ENCODE measurements at regions not wholly inside any gene's neighbourhood (a gene's known extent, or its start where the extent isn't known, plus 50 kb on each side); places are given as distances from the start of the nearest gene placed in this dataset.
"Not testable (repeated sequence)": the region's sequence is repeated elsewhere in the genome, so short reads cannot be mapped to it uniquely, and the experiment has no call there.

DNA sequence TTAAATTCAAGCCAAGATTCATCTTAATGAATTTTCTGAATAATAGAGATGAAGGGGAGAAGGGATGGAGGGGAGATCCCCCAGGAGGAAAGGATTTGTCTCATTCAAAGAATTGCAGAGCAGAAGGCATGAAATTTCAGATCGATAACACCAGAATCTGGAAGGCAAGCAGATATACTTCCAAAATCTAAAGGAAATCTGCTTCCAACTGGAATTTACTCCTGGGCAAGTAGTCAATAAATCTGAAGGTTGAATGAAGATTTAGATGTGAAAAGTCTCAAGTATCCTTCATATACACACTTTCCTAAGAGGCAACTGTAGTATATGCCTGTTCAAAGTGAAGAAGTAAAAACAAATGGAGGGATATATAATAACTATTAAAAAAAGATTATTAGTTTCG is 1190.8 kb upstream of the CELF4 start:
- H3K27ac Mint-ChIP-seq = no peak overlapping the region
- ATAC-seq (replicated peaks) (no peak), DNase-seq (no peak)
- H3K4me1 Mint-ChIP-seq = no peaks in the 10 kb centered on the region
- no peaks in the 10 kb centered on the region for H3K36me3 Mint-ChIP-seq
- H3K27me3 Mint-ChIP-seq = no peaks in the 10 kb centered on the region
- peaks cover 0 to 8% of the 10 kb centered on the region in 2 donors for H3K9me3 Mint-ChIP-seq
- H3K4me3 Mint-ChIP-seq = no peak overlapping the region

DNA sequence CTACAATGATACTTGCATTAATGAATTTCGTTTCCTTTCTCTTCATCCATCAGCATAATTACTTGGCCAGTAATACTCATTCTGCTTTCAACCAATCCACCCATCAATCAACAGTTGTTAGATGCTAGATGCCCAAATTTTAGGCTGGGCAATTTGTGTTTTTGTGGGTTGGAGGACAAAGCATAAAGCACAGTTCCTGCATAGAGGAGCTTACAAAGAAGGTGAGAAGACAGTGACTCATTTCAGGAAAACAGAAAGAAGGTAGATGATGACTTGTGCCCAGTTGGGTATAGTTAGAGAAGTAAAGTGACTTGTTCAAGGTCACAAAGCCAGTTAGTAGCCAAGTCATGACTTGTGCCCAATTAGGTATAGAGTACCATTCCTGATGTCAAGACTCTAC is 1186.8 kb upstream of the CELF4 start:
- no peak overlapping the region for H3K27ac Mint-ChIP-seq
- no peak overlapping the region for H3K4me3 Mint-ChIP-seq
- H3K36me3 Mint-ChIP-seq = no peaks in the 10 kb centered on the region
- no peaks in the 10 kb centered on the region for H3K27me3 Mint-ChIP-seq
- peaks cover 0 to 3% of the 10 kb centered on the region in 2 donors for H3K9me3 Mint-ChIP-seq
- no peaks in the 10 kb centered on the region for H3K4me1 Mint-ChIP-seq
- no peak for ATAC-seq (replicated peaks)
- DNase-seq = no peak

DNA sequence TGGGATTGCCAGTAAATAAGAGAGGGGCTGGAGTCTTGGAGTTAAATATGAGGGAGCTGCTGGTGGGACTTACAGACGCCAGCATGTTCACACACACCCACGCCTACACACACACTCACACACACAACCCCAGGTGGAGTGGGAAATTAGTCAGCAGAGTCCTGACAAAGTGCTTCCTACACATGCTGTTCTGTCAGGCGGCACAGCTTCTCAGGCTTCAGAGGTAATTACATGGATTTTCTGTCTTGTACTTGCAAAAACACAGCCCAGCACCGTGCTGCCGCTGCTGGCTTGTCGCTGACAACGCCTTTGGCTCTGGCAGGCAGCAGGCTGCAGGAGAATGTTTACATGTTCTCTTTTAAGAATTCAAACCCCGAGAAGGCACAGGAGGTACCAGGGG is 1186.3 kb upstream of the CELF4 start:
- H3K36me3 Mint-ChIP-seq = no peaks in the 10 kb centered on the region
- H3K27ac Mint-ChIP-seq = no peak overlapping the region
- no peak for DNase-seq
- no peak overlapping the region for H3K4me3 Mint-ChIP-seq
- H3K9me3 Mint-ChIP-seq = peaks cover 0 to 3% of the 10 kb centered on the region in 2 donors
- no peaks in the 10 kb centered on the region for H3K27me3 Mint-ChIP-seq
- H3K4me1 Mint-ChIP-seq = no peaks in the 10 kb centered on the region
- no peak for ATAC-seq (replicated peaks)

DNA sequence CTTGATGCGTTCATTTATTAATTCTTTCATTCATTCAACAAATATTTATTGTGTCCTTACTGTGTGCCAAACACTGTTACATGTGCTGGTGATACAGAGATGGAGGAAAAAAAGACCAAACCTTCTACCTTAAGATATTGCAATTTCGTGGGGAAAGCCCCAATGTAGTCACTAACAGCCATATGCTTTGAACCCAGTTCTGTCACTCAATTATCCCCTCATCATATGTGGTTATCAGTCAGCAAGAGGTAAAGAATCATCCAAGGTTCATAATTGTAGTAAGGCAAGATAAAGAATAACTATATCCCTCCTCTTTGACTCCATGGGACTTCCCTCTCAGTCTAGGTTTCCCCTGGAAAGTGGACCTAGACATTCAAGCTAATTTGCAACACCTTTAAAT is 1185.6 kb upstream of the CELF4 start:
- H3K27me3 Mint-ChIP-seq = no peaks in the 10 kb centered on the region
- no peak for DNase-seq

DNA sequence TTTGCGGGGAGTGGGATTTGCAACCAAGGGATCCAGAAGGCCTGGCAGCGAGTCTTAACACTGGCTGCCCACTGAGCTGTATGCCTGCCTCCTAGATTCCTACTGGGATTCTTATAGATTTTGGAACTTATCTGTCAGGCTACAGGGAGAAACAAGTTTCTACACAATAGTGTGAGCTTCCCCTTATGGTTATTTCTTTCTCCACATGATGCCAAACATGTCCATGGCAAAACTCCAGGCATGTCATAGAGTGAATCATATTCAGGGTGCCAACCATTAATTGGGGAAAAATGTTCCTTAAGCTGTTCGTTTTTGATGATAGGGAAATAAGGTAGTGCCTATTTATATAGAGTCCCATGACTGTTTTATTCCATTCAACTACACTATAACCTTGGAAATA is 1185.2 kb upstream of the CELF4 start:
- Mint-ChIP-seq H3K36me3 (no peaks in the 10 kb centered on the region), H3K4me3 (no peak overlapping the region), H3K9me3 (peaks cover 0 to 3% of the 10 kb centered on the region in 2 donors), H3K4me1 (no peaks in the 10 kb centered on the region), H3K27ac (no peak overlapping the region), H3K27me3 (no peaks in the 10 kb centered on the region)
- ATAC-seq (replicated peaks) (no peak), DNase-seq (no peak)

More for the DNA sequence above, 1185.6 kb upstream of the CELF4 start:
- Mint-ChIP-seq H3K36me3 (no peaks in the 10 kb centered on the region), H3K4me3 (no peak overlapping the region), H3K4me1 (no peaks in the 10 kb centered on the region), H3K9me3 (peaks cover 0 to 3% of the 10 kb centered on the region in 2 donors), H3K27ac (no peak overlapping the region)
- no peak for ATAC-seq (replicated peaks)

DNA sequence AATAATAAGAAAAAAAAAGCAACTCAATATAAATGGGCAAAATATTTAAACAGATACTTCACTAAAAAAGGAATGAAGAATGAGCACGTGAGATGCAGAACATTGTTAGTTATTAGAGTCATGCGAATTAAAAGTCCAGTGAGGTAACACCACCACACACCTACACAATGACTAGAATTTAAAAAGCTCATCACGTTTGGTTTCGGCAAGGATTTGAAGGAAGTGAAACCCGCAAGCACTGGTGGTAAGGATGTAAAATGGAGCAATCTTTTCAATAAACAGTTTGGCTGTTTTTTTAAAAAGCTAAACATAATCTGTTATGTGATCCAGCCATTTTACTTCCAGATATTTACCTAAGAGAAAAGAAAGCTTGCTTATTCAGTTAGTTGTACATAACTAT is 1181.6 kb upstream of the CELF4 start:
- ATAC-seq (replicated peaks) (no peak), DNase-seq (no peak)
- Mint-ChIP-seq H3K27ac (no peak overlapping the region), H3K4me3 (no peak overlapping the region), H3K4me1 (no peaks in the 10 kb centered on the region), H3K27me3 (no peaks in the 10 kb centered on the region), H3K9me3 (peaks cover 0 to under 1% of the 10 kb centered on the region in 2 donors), H3K36me3 (no peaks in the 10 kb centered on the region)

DNA sequence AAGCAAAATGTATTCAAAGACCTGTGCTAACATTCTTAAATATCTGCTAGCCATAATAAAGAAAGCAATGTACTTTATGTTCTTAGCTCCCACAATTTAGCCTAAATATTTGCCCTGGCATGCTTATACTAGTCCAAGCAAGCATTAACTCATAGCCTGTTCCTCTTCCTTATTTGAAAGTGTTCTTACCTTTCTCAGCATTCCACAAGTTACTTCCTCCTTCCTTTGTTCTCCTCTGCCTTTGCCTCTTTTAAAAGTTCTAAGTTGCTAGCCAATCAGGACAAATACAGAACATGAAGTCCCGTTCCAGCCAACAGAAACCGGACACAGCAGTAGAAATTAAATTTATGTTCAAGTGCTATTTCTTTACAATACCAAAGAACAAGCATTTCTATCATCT is 1154.6 kb upstream of the CELF4 start:
- not testable (repeated sequence) for H3K4me3 Mint-ChIP-seq; H3K4me1 Mint-ChIP-seq; H3K27ac Mint-ChIP-seq; ATAC-seq (replicated peaks); H3K27me3 Mint-ChIP-seq; DNase-seq; H3K36me3 Mint-ChIP-seq; H3K9me3 Mint-ChIP-seq

DNA sequence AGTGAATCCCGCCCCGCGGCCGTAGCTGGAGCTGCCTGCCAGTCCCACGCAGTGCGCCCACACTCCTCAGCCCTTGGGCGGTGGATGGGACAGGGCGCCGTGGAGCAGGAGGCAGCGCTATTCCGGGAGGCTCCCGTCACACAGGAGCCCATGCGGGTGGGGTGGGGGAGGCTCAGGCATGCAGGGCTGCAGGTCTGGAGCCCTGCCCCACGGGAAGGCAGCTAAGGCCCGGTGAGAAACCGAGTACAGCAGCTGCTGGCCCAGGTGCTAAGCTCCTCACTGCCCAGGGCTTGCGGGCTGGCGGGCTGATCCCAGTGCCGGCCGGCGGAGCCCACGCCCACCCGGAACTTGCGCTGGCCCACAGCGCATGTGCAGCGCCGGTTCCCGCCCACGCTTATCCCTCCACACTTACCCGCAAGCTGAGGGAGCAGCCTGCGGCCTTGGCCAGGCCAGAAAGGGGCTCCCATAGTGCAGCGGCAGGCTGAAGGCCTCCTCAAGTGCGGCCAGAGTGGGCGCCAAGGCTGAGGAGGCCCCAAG is 1152.8 kb upstream of the CELF4 start:
- DNase-seq (no peak), ATAC-seq (replicated peaks) (no peak)
- H3K9me3 Mint-ChIP-seq = peaks cover 4 to 6% of the 10 kb centered on the region in 2 donors
- H3K27ac Mint-ChIP-seq = no peak overlapping the region
- H3K36me3 Mint-ChIP-seq = no peaks in the 10 kb centered on the region
- H3K27me3 Mint-ChIP-seq = no peaks in the 10 kb centered on the region
- no peaks in the 10 kb centered on the region for H3K4me1 Mint-ChIP-seq
- no peak overlapping the region for H3K4me3 Mint-ChIP-seq

DNA sequence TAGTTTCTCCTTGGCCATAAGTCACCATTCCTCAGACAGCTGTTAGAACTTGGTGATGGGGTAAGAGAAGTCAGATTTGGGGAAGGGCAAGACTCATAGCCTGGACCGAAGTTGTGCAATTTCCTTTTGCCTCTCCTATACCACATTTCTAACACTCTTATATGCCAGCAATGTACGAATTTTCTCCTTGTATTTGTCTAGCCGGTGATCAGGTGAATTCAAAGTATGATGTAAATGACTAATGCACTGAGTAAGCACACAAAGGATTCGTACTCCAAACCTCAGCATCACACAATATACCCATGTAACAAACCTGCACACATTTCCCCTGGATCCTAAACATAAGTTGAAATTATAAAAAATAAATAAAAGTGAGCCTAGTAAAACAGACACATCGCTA is 1143.5 kb upstream of the CELF4 start:
- ATAC-seq (replicated peaks) = no peak
- H3K9me3 Mint-ChIP-seq = no peaks in the 10 kb centered on the region

DNA sequence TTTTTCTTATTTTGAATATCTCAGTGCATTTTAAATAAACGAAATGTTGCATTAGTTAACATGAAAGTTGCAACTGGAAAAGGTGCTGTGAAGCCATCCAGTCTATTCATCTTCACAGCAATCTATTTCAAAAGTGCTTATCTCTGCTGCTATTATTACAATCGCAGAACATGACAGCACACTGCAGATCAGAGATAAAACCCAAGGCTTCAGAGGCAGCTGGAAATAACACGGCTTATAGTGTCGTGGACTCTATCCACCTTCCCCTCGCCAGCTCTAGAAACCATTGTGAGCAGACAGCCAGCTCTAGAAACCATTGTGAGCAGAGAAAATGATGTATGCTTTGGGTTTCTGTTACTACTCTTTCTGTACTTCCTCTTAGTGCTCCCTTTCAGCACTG is 1140.8 kb upstream of the CELF4 start:
- no peak for DNase-seq
- Mint-ChIP-seq H3K36me3 (no peaks in the 10 kb centered on the region), H3K4me1 (no peaks in the 10 kb centered on the region), H3K9me3 (peaks cover 3 to 4% of the 10 kb centered on the region in 2 donors), H3K27me3 (no peaks in the 10 kb centered on the region), H3K4me3 (no peak overlapping the region), H3K27ac (no peak overlapping the region)
- ATAC-seq (replicated peaks) = no peak

More for the DNA sequence above, 1143.5 kb upstream of the CELF4 start:
- no peaks in the 10 kb centered on the region for H3K27me3 Mint-ChIP-seq
- no peaks in the 10 kb centered on the region for H3K4me1 Mint-ChIP-seq
- no peaks in the 10 kb centered on the region for H3K36me3 Mint-ChIP-seq
- DNase-seq = no peak
- H3K4me3 Mint-ChIP-seq = no peak overlapping the region
- H3K27ac Mint-ChIP-seq = no peak overlapping the region

DNA sequence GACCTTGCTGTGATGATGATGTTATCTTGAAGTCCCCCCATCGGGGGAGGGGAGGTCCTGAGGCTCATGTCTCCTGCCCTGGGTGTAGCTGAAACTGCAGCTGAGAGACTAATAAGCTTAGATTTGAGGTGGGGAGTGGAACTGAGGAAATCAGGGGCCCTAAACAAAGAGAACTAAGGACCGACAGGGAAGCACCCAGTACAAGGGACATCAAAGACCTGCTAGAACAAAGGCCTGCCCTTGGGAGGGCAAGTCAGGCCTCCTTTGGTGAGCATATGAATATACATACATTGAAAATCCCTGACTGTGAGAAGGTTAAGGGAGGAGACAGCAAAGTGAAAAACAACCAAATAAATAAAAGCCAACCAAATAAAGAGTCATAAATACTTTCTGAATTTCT is 1132.5 kb upstream of the CELF4 start:
- H3K4me1 Mint-ChIP-seq = no peaks in the 10 kb centered on the region
- ATAC-seq (replicated peaks) = no peak
- H3K27me3 Mint-ChIP-seq = no peaks in the 10 kb centered on the region
- H3K36me3 Mint-ChIP-seq = no peaks in the 10 kb centered on the region
- peaks cover 0 to 3% of the 10 kb centered on the region in 2 donors for H3K9me3 Mint-ChIP-seq
- no peak overlapping the region for H3K4me3 Mint-ChIP-seq
- H3K27ac Mint-ChIP-seq = no peak overlapping the region
- no peak for DNase-seq

DNA sequence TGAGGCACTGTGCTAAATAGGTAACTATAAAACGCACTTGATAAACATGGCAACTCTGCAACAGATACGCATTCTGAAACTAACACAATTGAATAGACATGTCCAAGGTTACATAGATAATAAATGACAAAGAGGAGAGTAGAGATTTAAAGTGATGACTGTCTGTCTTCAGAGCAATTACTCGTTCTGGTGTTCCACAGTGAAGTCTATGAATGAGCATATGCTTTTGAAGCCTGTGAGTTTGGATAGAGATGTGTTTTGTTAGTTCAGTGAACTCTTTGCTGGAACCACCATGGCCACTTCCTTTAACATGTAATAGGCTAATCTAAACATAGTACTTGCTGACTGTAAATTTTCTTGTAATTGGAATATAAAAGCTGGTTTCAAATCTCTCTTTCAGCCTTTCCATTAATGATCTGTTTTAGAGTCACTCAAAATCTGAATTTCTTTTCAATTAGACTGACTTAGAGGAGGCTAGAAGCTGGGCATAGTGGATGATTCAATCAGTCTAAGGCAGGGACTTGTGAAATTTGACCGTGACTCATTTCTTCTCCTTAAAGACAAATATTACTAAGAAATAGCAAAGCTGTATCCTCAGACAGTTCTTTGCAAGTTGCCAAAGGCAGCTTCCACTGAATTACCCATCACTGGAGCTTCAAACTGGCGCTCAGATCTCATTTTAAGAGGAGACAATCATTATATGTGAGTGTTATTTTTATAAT is 1130.1 kb upstream of the CELF4 start:
- no peak overlapping the region for H3K4me3 Mint-ChIP-seq
- ATAC-seq (replicated peaks) (no peak), DNase-seq (no peak)
- H3K36me3 Mint-ChIP-seq = no peaks in the 10 kb centered on the region
- peaks cover 4 to 5% of the 10 kb centered on the region in 2 donors for H3K9me3 Mint-ChIP-seq
- no peak overlapping the region for H3K27ac Mint-ChIP-seq
- no peaks in the 10 kb centered on the region for H3K4me1 Mint-ChIP-seq
- no peaks in the 10 kb centered on the region for H3K27me3 Mint-ChIP-seq

DNA sequence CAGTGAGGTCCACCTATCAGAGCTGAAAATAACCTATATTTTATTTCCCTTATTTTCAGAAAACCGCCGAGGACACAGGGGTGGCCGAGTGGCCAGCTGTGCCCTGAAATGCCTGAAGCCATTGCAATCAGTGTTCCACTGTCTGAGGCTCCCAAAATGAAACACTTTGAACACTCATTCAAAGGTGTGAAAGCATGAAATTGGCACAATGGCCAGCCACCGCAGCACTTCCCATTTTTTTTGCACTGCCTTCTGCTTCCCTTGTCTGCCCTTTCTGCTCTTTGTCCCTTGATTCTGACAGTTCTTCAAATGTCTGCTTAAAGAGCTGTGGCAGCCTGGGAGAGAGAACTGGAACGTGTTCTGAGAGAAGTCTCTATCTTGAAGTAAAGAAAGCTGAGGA is 1127.5 kb upstream of the CELF4 start:
- ATAC-seq (replicated peaks) (no peak), DNase-seq (no peak)
- Mint-ChIP-seq H3K4me1 (peaks cover 0 to 6% of the 10 kb centered on the region in 2 donors), H3K27me3 (no peaks in the 10 kb centered on the region), H3K27ac (no peak overlapping the region), H3K36me3 (no peaks in the 10 kb centered on the region), H3K4me3 (no peak overlapping the region), H3K9me3 (peaks cover 4 to 5% of the 10 kb centered on the region in 2 donors)

DNA sequence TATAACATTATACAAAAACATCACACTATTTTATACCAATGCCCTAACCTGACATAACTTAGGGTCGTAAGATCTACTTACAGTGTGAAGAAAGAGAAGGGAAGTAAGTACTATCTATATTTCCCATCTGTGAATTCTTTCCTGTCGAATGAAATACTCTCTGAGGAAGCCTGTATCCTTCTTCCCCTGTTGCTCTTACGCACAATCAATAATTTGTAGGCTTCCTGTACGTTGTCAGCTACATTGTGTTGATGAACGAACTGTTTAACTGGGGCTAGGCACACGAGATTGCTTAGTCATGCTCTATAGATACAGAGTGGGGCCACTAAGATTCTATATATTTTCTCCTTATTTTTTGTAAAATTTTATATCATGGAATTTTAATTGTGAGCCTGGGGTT is 1125.0 kb upstream of the CELF4 start:
- Mint-ChIP-seq H3K4me3 (no peak overlapping the region), H3K27ac (no peak overlapping the region), H3K27me3 (no peaks in the 10 kb centered on the region), H3K4me1 (peaks cover 0 to 6% of the 10 kb centered on the region in 2 donors), H3K36me3 (no peaks in the 10 kb centered on the region), H3K9me3 (peaks cover 4% of the 10 kb centered on the region in 2 donors)
- no peak for DNase-seq
- ATAC-seq (replicated peaks) = no peak

DNA sequence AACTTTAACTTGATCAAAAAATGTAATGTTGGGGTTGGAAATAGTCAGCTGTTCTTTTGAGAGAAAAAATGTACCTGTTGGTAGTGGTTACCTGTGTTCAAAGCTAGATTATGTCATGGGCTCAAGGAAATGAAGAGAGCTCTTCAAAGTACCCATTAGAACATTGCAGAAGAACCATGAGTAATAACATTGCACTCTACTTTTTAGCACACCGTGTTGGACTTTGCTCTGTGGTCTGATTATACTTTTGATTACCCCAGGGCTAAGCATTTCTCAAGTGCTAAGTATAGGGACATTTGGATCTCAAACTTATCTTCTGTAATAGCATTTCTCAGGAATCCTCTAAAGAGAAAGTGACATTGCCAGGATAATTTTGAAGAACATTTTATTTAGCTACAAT is 1122.8 kb upstream of the CELF4 start:
- Mint-ChIP-seq H3K9me3 (peaks cover 2 to 4% of the 10 kb centered on the region in 2 donors), H3K27me3 (no peaks in the 10 kb centered on the region), H3K27ac (no peak overlapping the region), H3K4me1 (peaks cover 0 to 6% of the 10 kb centered on the region in 2 donors), H3K4me3 (no peak overlapping the region), H3K36me3 (no peaks in the 10 kb centered on the region)
- no peak for DNase-seq
- ATAC-seq (replicated peaks) = no peak
